Neural progenitor cell (in vitro differentiated cells): ENCODE measurements at regions not wholly inside any gene's neighbourhood (a gene's known extent, or its start where the extent isn't known, plus 50 kb on each side); places are given as distances from the start of the nearest gene placed in this dataset.

Experiments used
- EZH2phosphoT487 ChIP-seq: fragments of 200-600 bp; sonication (generic); IDR thresholded peaks from 2 replicates; pipeline ENCODE4 v1.6.1; 2017; ENCODE audit warnings: antibody characterized with exemption
- TF ChIP-seq, protein P1 (sequence below): fragments of 200-600 bp; sonication (generic); IDR thresholded peaks from 2 replicates; pipeline ENCODE4 v1.5.1; 2017; ENCODE audit warnings: antibody characterized with exemption, mild to moderate bottlenecking

DNA sequence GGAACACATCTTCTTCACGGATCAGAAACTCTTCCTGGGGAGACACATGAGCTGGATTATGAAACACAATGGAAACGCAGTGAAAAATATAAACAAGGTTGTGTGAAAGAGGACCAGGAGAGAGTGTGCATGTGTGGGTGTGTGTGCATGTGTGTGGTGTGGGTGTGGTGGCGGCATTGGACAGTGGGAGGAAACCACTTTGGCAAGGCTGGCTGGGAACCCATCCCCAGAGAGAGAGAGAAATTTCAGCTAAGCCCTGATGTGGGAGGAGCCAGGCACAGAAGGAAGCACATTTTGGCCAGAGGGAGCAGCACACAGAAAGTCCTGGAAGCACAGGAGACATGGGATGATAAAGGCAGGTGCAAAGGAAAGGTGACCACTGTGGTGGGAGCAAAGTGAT is 147.6 kb upstream of the COPS8 start:
- TF ChIP-seq, protein P1, sequence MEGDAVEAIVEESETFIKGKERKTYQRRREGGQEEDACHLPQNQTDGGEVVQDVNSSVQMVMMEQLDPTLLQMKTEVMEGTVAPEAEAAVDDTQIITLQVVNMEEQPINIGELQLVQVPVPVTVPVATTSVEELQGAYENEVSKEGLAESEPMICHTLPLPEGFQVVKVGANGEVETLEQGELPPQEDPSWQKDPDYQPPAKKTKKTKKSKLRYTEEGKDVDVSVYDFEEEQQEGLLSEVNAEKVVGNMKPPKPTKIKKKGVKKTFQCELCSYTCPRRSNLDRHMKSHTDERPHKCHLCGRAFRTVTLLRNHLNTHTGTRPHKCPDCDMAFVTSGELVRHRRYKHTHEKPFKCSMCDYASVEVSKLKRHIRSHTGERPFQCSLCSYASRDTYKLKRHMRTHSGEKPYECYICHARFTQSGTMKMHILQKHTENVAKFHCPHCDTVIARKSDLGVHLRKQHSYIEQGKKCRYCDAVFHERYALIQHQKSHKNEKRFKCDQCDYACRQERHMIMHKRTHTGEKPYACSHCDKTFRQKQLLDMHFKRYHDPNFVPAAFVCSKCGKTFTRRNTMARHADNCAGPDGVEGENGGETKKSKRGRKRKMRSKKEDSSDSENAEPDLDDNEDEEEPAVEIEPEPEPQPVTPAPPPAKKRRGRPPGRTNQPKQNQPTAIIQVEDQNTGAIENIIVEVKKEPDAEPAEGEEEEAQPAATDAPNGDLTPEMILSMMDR: no peak
- no peak for TF ChIP-seq EZH2phosphoT487
